BJ (cell line): ENCODE measurements at regions not wholly inside any gene's neighbourhood (a gene's known extent, or its start where the extent isn't known, plus 50 kb on each side); places are given as distances from the start of the nearest gene placed in this dataset.

Experiments
- CTCF ChIA-PET: fragments of 350-600 bp; formaldehyde crosslinking; extraction: SDS; loops from one replicate; lab custom pipeline; 2021; ENCODE audit warnings: antibody characterized with exemption, inconsistent platforms; lab: Yijun Ruan, JAX
- POLR2A ChIA-PET: fragments of 300-600 bp; sonication (Branson Sonifier 250); formaldehyde crosslinking; extraction: SDS; loops from one replicate; lab custom pipeline; 2021; ENCODE audit warnings: antibody characterized with exemption; lab: Charles Lee
- DNase-seq: peaks from one replicate; pipeline ENCODE4 v3.0.0-alpha.2; 2011; ENCODE audit warnings: low read depth
- H3K27me3 ChIP-seq: 2 replicates; pipeline ENCODE4 v1.6.0; 2011; ENCODE audit warnings: low read length; ENCODE audit not compliant: control insufficient read depth, insufficient read depth
- H3K36me3 ChIP-seq: 2 replicates; pipeline ENCODE4 v1.5.1; 2011; ENCODE audit warnings: low read length; ENCODE audit not compliant: control insufficient read depth, insufficient read depth
- H3K4me3 ChIP-seq: 2 replicates; pipeline ENCODE4 v1.5.1; 2011; ENCODE audit warnings: low read depth, mild to moderate bottlenecking, control low read depth, low read length
- TF ChIP-seq, protein P1 (sequence below): IDR thresholded peaks from 2 replicates; pipeline ENCODE4 v1.5.1; 2011; ENCODE audit warnings: low read depth, mild to moderate bottlenecking, control low read depth, inconsistent platforms, low read length, moderate library complexity; ENCODE audit not compliant: insufficient read depth

DNA sequence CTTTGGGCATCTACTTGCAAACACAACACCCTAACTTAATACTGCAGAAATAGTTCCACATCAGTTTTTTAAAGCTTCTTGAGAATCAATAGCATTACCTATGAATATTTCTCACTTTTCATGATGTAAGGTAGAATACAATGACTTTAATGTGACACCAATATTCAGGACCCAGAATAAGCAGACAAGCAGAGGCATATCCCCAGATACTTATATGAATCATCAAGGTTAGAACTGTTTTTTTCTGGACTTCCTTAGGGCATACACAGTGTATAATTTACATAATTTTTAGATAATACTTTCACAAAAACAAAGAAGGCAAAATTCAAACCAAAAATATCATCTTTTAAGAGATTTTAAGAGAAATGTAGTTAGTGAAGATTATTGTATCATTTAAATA lies 885.8 kb downstream of the FSCB start:
- ChIA-PET CTCF (interaction anchor here (0.5 kb wide), 1 partner anchor 56 kb away, joined by 3 read pairs; no protein-coding TSS in a partner anchor), POLR2A (no interaction called here)
- DNase-seq: no peak

DNA sequence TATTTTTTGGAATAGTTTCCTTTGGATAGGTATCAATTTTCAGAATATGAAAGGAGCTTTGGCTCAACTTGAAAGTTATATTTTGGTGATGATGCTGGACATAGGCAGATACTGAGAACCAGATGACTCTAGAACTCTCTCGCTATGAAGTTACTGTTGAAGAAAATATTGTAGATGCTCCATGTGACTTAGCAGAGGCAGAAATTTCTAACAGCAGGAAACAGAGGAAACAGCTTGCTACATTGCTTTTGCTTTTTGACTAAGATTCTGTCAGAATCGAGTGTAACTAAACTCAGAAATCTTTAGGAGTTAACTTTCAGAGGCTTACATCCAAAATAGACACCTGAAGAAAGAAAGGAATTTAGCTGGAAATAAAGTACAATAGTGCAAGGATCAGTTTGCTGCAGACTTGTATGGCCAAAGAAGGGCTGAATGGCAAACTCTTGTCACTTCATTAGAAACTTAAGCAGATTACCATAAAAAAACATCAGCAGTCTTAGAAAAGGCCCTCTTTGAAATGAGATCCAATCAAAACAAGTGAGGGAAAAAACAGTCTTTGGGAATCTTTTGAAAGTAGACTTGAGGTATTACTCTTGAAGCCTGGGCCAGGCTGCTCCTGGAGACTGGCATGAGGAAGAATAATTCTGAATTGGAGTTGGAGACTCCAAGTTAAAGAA lies 911.8 kb downstream of the FSCB start:
- no peaks in the 10 kb centered on the region for H3K36me3 ChIP-seq
- ChIA-PET POLR2A (no interaction called here), CTCF (no interaction called here)
- H3K4me3 ChIP-seq: no peak overlapping the region
- no peaks in the 10 kb centered on the region for H3K27me3 ChIP-seq
- no peak for DNase-seq
- TF ChIP-seq, protein P1, sequence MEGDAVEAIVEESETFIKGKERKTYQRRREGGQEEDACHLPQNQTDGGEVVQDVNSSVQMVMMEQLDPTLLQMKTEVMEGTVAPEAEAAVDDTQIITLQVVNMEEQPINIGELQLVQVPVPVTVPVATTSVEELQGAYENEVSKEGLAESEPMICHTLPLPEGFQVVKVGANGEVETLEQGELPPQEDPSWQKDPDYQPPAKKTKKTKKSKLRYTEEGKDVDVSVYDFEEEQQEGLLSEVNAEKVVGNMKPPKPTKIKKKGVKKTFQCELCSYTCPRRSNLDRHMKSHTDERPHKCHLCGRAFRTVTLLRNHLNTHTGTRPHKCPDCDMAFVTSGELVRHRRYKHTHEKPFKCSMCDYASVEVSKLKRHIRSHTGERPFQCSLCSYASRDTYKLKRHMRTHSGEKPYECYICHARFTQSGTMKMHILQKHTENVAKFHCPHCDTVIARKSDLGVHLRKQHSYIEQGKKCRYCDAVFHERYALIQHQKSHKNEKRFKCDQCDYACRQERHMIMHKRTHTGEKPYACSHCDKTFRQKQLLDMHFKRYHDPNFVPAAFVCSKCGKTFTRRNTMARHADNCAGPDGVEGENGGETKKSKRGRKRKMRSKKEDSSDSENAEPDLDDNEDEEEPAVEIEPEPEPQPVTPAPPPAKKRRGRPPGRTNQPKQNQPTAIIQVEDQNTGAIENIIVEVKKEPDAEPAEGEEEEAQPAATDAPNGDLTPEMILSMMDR: no peak

More for the DNA sequence above, 885.8 kb downstream of the FSCB start:
- H3K4me3 ChIP-seq: no peak overlapping the region
- TF ChIP-seq, protein P1: no peak
- no peaks in the 10 kb centered on the region for H3K27me3 ChIP-seq
- no peaks in the 10 kb centered on the region for H3K36me3 ChIP-seq

DNA sequence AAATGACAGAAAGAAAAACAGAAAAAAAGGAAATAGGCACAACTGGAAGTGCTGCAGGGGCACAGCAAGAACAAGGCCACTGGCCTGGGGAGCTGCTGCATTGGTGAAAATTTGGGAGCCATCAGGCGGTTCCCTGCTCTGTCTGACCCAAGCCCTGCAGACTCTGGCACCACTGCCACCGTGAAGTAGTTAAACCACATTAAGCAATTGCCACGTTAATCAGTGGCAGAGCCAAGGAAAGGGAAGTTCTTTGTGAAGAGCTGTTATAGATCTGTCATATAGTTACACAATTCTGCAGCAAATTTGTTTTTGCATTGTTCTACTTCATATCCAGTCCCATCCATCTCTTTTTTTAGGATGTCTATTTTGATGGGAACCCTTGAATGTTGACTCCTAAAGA lies 915.3 kb downstream of the FSCB start:
- no peaks in the 10 kb centered on the region for H3K27me3 ChIP-seq
- no peak for DNase-seq
- H3K36me3 ChIP-seq: no peaks in the 10 kb centered on the region
- ChIA-PET POLR2A (no interaction called here), CTCF (no interaction called here)
- TF ChIP-seq, protein P1: no peak
- no peak overlapping the region for H3K4me3 ChIP-seq

DNA sequence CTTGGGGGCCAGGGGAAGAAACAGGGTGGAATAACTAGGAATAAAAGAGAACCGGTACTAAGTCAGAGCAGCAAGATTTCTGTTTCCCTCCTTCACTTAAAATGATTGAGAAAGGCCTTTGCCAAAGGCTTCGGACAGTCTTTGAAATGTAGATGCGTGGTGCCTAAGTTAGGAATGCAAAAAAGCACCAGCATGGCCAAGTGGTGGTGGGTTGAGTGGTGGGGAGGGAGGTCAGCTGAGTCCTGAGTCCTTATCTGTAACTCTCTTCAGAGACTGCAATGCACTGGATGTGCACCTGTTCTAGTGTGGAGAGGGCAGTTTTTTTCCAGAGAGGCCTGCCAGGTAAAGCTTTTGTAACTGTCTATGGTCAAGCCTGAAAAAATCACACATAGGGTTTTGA lies 919.9 kb downstream of the FSCB start:
- TF ChIP-seq, protein P1: no peak
- DNase-seq: no peak
- H3K27me3 ChIP-seq: no peaks in the 10 kb centered on the region
- no peak overlapping the region for H3K4me3 ChIP-seq
- ChIA-PET CTCF (no interaction called here), POLR2A (no interaction called here)
- H3K36me3 ChIP-seq: no peaks in the 10 kb centered on the region

DNA sequence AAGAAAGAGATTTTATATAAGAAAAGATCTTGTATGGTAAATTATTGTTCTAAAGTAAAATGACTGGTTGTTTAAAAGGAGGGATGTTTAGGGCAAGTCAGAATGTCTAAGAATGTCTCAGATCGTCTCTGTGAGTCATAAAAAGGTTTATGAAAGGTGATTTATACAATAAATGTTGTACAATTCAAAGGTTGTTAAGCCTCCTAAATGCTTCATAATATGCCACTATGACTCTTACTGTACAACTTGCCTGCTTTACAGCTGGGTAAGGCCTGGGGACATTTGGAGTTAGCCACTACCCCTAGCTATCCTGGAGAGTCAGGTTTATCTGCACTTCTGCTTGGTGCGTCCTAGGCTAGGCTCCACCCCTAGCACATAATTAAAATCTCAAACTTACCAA lies 927.4 kb downstream of the FSCB start:
- CTCF ChIA-PET: no interaction called here
- TF ChIP-seq, protein P1: no peak
- no peaks in the 10 kb centered on the region for H3K36me3 ChIP-seq
- H3K27me3 ChIP-seq: no peaks in the 10 kb centered on the region
- no peak overlapping the region for H3K4me3 ChIP-seq
- DNase-seq: no peak
- POLR2A ChIA-PET: no interaction called here
